ENCODE measurements at regions not wholly inside any gene's neighbourhood (a gene's known extent, or its start where the extent isn't known, plus 50 kb on each side); places are given as distances from the start of the nearest gene placed in this dataset.

GRCh38 chrX:14389682-14390081, 139.7 kb upstream of the GLRA2 start:
- BruUV-seq (replicated peaks) = no TSS peak
- in situ Hi-C loops (cut with MboI) (no loop called here), intact Hi-C loops (cut with micrococcal nuclease; ENCODE audit: unreplicated experiment) (no loop called here)
- TF ChIP-seq ATF2 (IDR thresholded peaks at IDR 0.05; ENCODE audit: low read length) (no peak), ASH2L (IDR thresholded peaks at IDR 0.05; ENCODE audit: borderline replicate concordance, low read depth) (no peak), CHD1 (IDR thresholded peaks at IDR 0.05; ENCODE audit: low read depth, low read length) (no peak), NR2F1 (conservative IDR thresholded peaks at IDR 0.05) (no peak), HDAC2 (IDR thresholded peaks at IDR 0.05) (no peak), NRF1 (conservative IDR thresholded peaks at IDR 0.05; ENCODE audit: low read depth, low read length) (no peak), RELB (IDR thresholded peaks at IDR 0.05; ENCODE audit: low read depth) (no peak), PAX5 (IDR thresholded peaks at IDR 0.05; ENCODE audit: borderline replicate concordance, low read depth, low read length) (no peak), NBN (IDR thresholded peaks at IDR 0.05) (no peak), BCLAF1 (IDR thresholded peaks at IDR 0.05) (no peak), EP300 (IDR thresholded peaks at IDR 0.05; ENCODE audit: borderline replicate concordance in 1 of 2, control insufficient read depth in 1 of 2, low read depth in 2 of 2, low read length in 2 of 2) (no peak), ZNF592 (IDR thresholded peaks at IDR 0.05) (no peak)
- H3K9ac ChIP-seq (ENCODE audit: control insufficient read depth, insufficient read depth, low read length) = no peak overlapping the region
- H3K4me3 ChIP-seq = no peak overlapping the region
- H2AFZ ChIP-seq (ENCODE audit: control insufficient read depth, low read depth, low read length) = no peak overlapping the region
- H3K4me2 ChIP-seq (ENCODE audit: control insufficient read depth, insufficient read depth) = no peak overlapping the region
- no peaks in the 10 kb centered on the region for H4K20me1 ChIP-seq (ENCODE audit: control insufficient read depth, insufficient read depth)
- ChIA-PET SMC1A (ENCODE audit: uncharacterized antibody, unreplicated experiment) (no interaction called here), CTCF (no interaction called here), POLR2A (no interaction called here), RAD21 (ENCODE audit: unreplicated experiment) (no interaction called here)
- no peaks in the 10 kb centered on the region for H3K27me3 ChIP-seq (replicated peaks in 1 of 2; ENCODE audit: control insufficient read depth in 2 of 2, insufficient read depth in 2 of 2, low read length in 1 of 2)
- H3K36me3 ChIP-seq (ENCODE audit: control insufficient read depth in 2 of 2, insufficient read depth in 2 of 2, low read length in 1 of 2) = no peaks in the 10 kb centered on the region
- WGBS (ENCODE audit: insufficient coverage, insufficient replicate concordance, low lambda C conversion rate, missing lambda C conversion rate) = 13% methylated on average over 4 of the region's 4 CpGs
- FAIRE-seq (no peak), DNase-seq (ENCODE audit: low read depth, low spot score) (no peak), ATAC-seq (no peak)
- no peaks in the 10 kb centered on the region for H3K9me3 ChIP-seq (replicated peaks; ENCODE audit: control insufficient read depth, insufficient read depth, low read length)
- no peak overlapping the region for H3K27ac ChIP-seq (ENCODE audit: control insufficient read depth, insufficient read depth)
- no peaks in the 10 kb centered on the region for H3K4me1 ChIP-seq (ENCODE audit: control insufficient read depth, insufficient read depth, low read length)
- H3K79me2 ChIP-seq (ENCODE audit: control insufficient read depth, insufficient read depth, low read length) = no peaks in the 10 kb centered on the region

All from GM12878 (cell line).